GM12872 (cell line): ENCODE measurements at regions not wholly inside any gene's neighbourhood (a gene's known extent, or its start where the extent isn't known, plus 50 kb on each side); places are given as distances from the start of the nearest gene placed in this dataset.

Source experiments
- TF ChIP-seq, protein P1 (sequence below): IDR thresholded peaks from 3 replicates; pipeline ENCODE4 v1.5.1; 2011; ENCODE audit warnings: low read depth, mild to moderate bottlenecking, low read length, moderate library complexity; ENCODE audit not compliant: insufficient read depth

DNA sequence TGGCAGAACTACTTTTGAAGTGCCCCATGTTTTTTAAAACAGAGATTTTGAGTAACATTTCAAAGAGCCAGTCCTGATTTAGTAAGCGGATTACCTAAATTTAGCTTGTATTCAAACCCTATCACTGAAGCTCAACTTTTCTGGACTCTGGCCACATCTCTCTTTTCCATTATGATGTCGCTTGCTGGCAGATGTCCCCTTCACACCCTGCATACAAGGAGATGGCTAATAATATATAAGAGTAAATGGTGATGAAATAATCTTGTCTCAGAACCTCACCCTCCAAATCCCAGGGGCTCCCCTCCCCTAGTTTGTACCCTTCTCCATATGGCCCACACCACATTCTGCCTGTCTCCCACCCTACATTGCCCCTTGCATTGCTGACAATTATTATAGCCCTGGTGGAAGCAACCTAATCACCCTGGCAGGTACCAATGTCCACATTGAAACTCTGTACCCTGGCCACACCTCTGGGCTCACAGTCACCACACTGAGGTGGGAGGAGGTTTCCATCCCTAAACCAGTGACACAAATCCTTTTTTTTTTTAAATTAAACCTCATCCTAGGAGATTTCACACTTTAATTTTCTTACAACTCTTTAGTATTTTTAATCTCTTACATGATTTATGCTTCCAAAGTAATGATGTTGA, 106.0 kb upstream of the SYT6 start:
- TF ChIP-seq, protein P1, sequence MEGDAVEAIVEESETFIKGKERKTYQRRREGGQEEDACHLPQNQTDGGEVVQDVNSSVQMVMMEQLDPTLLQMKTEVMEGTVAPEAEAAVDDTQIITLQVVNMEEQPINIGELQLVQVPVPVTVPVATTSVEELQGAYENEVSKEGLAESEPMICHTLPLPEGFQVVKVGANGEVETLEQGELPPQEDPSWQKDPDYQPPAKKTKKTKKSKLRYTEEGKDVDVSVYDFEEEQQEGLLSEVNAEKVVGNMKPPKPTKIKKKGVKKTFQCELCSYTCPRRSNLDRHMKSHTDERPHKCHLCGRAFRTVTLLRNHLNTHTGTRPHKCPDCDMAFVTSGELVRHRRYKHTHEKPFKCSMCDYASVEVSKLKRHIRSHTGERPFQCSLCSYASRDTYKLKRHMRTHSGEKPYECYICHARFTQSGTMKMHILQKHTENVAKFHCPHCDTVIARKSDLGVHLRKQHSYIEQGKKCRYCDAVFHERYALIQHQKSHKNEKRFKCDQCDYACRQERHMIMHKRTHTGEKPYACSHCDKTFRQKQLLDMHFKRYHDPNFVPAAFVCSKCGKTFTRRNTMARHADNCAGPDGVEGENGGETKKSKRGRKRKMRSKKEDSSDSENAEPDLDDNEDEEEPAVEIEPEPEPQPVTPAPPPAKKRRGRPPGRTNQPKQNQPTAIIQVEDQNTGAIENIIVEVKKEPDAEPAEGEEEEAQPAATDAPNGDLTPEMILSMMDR, result no peak

- TF ChIP-seq, protein P1, result no peak
Observed at GRCh38 chr1:114258633-114259032, 105.0 kb upstream of the SYT6 start.

DNA sequence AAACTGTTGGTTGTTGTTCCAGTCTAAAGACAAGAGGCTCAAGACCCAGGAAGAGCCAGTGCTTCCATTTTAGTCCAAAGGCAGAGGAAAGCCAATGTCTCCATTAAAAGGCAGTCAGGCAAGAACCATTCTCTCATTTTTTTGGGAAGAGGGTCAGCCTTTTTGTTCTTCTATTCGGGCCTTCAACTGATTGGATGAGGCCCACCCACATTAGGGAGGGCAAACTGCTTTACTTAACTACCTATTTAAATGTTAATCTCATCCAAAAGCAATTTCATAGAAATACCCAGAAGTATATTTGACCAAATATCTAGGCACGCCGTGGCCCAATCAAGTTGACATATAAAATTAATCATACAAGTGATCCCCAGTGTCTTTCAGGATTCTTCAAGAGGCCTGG, 104.4 kb upstream of the SYT6 start:
- TF ChIP-seq, protein P1, result no peak

DNA sequence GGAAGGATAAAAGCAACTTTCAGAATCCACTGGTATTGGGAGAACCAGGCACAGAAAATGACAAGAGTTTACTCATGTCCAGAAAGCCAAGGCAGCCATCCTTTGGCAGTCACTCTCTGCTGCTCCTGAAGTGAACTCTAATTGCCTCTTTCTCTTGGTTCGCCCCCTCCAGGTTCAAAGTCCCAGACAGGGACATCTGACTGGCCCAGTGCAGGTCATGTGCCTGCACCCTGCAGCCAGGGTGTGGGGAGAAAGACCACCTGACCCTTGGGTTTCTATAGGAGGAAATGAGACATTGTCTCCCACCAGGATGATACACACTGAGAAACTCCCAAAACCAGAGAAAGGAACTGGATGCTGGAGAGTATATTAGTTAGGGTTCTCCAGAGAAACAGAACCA, 103.9 kb upstream of the SYT6 start:
- TF ChIP-seq, protein P1, result no peak

GRCh38 chr1:114253900-114254299, 100.2 kb upstream of the SYT6 start:
- TF ChIP-seq, protein P1, result no peak

DNA sequence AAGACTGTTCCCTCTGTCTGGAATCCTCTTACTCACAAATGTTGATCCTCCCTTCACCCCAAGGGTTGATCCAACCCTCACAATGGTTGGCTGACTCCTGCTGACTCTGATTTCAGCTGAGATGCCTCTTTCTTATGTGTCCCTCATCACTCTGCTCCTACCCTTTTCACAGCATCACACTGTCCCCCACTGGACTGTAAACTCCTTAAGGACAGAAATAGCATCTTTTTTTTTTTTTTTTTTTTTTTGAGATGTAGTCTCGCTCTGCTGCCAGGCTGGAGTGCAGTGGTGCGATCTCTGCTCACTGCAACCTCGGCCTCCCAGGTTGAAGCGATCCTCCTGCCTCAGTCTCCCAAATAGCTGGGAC, 97.9 kb upstream of the SYT6 start:
- TF ChIP-seq, protein P1, result no peak

DNA sequence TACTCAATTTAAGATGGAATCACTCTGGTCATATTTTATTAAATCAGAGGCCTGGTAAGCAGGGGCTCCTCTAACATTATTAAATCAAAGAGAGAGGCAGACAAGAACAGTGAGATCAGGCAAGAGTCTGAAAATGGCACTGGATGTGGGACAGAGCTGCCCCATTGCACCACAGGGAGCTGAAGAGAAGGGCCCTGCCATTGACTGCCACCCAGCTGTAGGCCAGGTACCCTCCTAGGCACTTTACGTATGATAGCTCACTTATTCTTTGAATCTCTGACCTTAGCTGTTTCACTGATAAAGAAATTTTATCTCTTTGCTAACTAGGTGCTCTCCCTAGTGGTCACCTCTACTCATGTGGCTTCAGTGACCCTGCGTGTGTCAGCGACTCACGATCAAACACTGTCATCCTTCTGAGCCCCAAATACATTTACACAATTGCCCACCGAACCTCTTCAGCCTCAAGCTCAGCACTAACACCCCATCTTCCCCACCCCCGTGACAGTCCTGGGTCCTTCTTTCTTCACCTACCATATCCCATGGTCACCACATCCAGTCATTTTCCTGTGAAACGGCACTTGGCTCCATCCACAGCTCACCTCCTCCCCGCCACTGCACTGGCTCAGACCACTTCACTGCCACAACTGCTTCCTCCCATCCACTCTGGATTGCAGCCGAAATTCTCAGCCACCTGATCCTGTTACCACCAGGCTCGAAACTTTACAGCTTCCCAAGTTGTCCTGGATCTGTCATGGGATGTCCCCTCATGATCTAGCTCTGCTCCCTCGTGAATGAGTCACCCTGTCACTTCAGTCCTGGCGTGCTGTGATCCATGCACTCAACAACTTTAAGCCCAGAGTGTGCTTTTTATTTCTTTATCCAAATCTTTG, 97.3 kb upstream of the SYT6 start:
- TF ChIP-seq, protein P1, result no peak
